IMR-90 (cell line): ENCODE measurements at regions not wholly inside any gene's neighbourhood (a gene's known extent, or its start where the extent isn't known, plus 50 kb on each side); places are given as distances from the start of the nearest gene placed in this dataset.

ENCODE experiments used
- ATAC-seq: fragments of 200-7000 bp; cut with Tn5 transposase; 2 replicates; pipeline ENCODE4 v1.9.1; 2020; ENCODE audit warnings: low read depth, mild to moderate bottlenecking, moderate library complexity
- BruUV-seq: library from RNA; stranded (reverse); fragments of 400-500 nt; replicated peaks from 2 replicates; lab custom pipeline; 2021; lab: Mats Ljungman, UMichigan
- CTCF ChIA-PET: fragments of 300-600 bp; formaldehyde crosslinking; extraction: SDS; loops from one replicate; lab custom pipeline; 2021; ENCODE audit warnings: antibody characterized with exemption; lab: Yijun Ruan, JAX
- POLR2A ChIA-PET: fragments of 300-600 bp; sonication (Branson Sonifier 250); formaldehyde crosslinking; loops from one replicate; lab custom pipeline; 2022; ENCODE audit warnings: antibody characterized with exemption; ENCODE audit not compliant: unreplicated experiment; lab: Charles Lee
- DNase-seq: peaks from one replicate; pipeline ENCODE4 v3.0.0; 2013
- H2AFZ ChIP-seq: replicated peaks from 2 replicates; pipeline ENCODE3; 2013; ENCODE audit warnings: low read length, mild to moderate bottlenecking; ENCODE audit not compliant: poor library complexity
- H2AK5ac ChIP-seq: 2 replicates; pipeline ENCODE4 v1.6.1; 2013; ENCODE audit warnings: low read depth, low read length, inconsistent platforms
- H2AK9ac ChIP-seq: replicated peaks from 2 replicates; pipeline ENCODE3; 2013; ENCODE audit warnings: mild to moderate bottlenecking, low read depth, low read length, moderate library complexity; ENCODE audit not compliant: poor library complexity
- H2BK120ac ChIP-seq: 2 replicates; pipeline ENCODE4 v1.6.1; 2013; ENCODE audit warnings: low read depth, low read length, inconsistent platforms
- H2BK15ac ChIP-seq: 3 replicates; pipeline ENCODE4 v1.6.1; 2013; ENCODE audit warnings: low read depth, low read length, inconsistent platforms
- H2BK20ac ChIP-seq: 2 replicates; pipeline ENCODE4 v1.6.1; 2013; ENCODE audit warnings: low read depth, mild to moderate bottlenecking, inconsistent platforms, low read length, moderate library complexity
- H2BK5ac ChIP-seq: 2 replicates; pipeline ENCODE4 v1.6.1; 2013; ENCODE audit warnings: mild to moderate bottlenecking, low read depth, low read length, inconsistent platforms; ENCODE audit not compliant: poor library complexity, severe bottlenecking
- H3K14ac ChIP-seq: replicated peaks from 2 replicates; pipeline ENCODE4 v1.6.1; 2013; ENCODE audit warnings: low read depth, low read length, inconsistent platforms
- H3K18ac ChIP-seq: 2 replicates; pipeline ENCODE4 v1.6.1; 2013; ENCODE audit warnings: low read depth, low read length, control low read depth
- H3K23ac ChIP-seq: 2 replicates; pipeline ENCODE4 v1.6.1; 2013; ENCODE audit warnings: low read depth, low read length, inconsistent platforms
- H3K27ac ChIP-seq: 2 replicates; pipeline ENCODE4 v1.5.1; 2013; ENCODE audit warnings: mild to moderate bottlenecking, control low read depth, low read length; ENCODE audit not compliant: insufficient read depth
- H3K27me3 ChIP-seq: 2 replicates; pipeline ENCODE4 v1.6.1; 2013; ENCODE audit warnings: low read length; ENCODE audit not compliant: control insufficient read depth, insufficient read depth
- H3K36me3 ChIP-seq: 2 replicates; pipeline ENCODE4 v1.6.1; 2013; ENCODE audit warnings: low read length, mixed read lengths; ENCODE audit not compliant: control insufficient read depth, insufficient read depth
- H3K4ac ChIP-seq: 2 replicates; pipeline ENCODE4 v1.6.1; 2013; ENCODE audit warnings: low read depth, low read length, inconsistent platforms
- H3K4me1 ChIP-seq: 2 replicates; pipeline ENCODE4 v1.6.1; 2013; ENCODE audit warnings: low read length, mixed read lengths; ENCODE audit not compliant: control insufficient read depth, insufficient read depth
- H3K4me2 ChIP-seq: 2 replicates; pipeline ENCODE4 v1.6.1; 2013; ENCODE audit warnings: low read depth, mild to moderate bottlenecking, control low read depth, low read length, moderate library complexity
- H3K4me3 ChIP-seq: 2 replicates; pipeline ENCODE4 v1.5.1; 2013; ENCODE audit warnings: low read depth, mild to moderate bottlenecking, control low read depth, low read length, moderate library complexity; ENCODE audit not compliant: insufficient read depth
- H3K56ac ChIP-seq: 2 replicates; pipeline ENCODE4 v1.6.1; 2013; ENCODE audit warnings: low read length, inconsistent platforms; ENCODE audit not compliant: insufficient read depth; ENCODE audit errors: extremely low read depth
- H3K79me1 ChIP-seq, 2 experiments: 2 replicates each; pipeline ENCODE4 v1.6.1; 2013; ENCODE audit warnings: low read length in 2 of 2, inconsistent platforms in 1 of 2, low read depth in 1 of 2
- H3K9ac ChIP-seq: 2 replicates; pipeline ENCODE4 v1.6.1; 2013; ENCODE audit warnings: low read depth, low read length, control low read depth
- H3K9me1 ChIP-seq: 2 replicates; pipeline ENCODE4 v1.6.1; 2013; ENCODE audit warnings: low read length, inconsistent platforms; ENCODE audit not compliant: insufficient read depth
- H3K9me3 ChIP-seq: 2 replicates; pipeline ENCODE4 v1.6.1; 2013; ENCODE audit warnings: low read length; ENCODE audit not compliant: control insufficient read depth, insufficient read depth
- H4K20me1 ChIP-seq: 2 replicates; pipeline ENCODE4 v1.6.1; 2013; ENCODE audit warnings: low read length, inconsistent platforms; ENCODE audit not compliant: insufficient read depth
- H4K5ac ChIP-seq: 2 replicates; pipeline ENCODE4 v1.6.1; 2013; ENCODE audit warnings: mild to moderate bottlenecking, low read depth, low read length, control low read depth
- H4K8ac ChIP-seq, 2 experiments: 2 replicates each; pipeline ENCODE4 v1.6.1; 2013; ENCODE audit warnings: low read depth in 2 of 2, low read length in 2 of 2, control low read depth in 1 of 2, inconsistent platforms in 1 of 2
- H4K91ac ChIP-seq: 2 replicates; pipeline ENCODE4 v1.6.1; 2013; ENCODE audit warnings: low read depth, low read length, inconsistent platforms; ENCODE audit not compliant: insufficient read depth
- RCOR1 ChIP-seq: IDR thresholded peaks from 2 replicates; pipeline ENCODE4 v1.6.1; 2012; ENCODE audit warnings: mild to moderate bottlenecking, low read length, improper control_type of control experiment; ENCODE audit not compliant: insufficient replicate concordance
- SMC3 ChIP-seq: fragments of 150-350 bp; IDR thresholded peaks from 2 replicates; pipeline ENCODE4 v1.6.1; 2016; ENCODE audit warnings: low read depth, mild to moderate bottlenecking, antibody characterized with exemption, low read length, moderate library complexity
- WGBS, 2 experiments: methylation state at CpG; one replicate each; pipeline versions ENCODE4 v1.1.5 to v1.1.7; 2013; ENCODE audit warnings: missing lambda C conversion rate in 2 of 2; ENCODE audit not compliant: insufficient read length in 1 of 2; ENCODE audit errors: extremely low coverage in 2 of 2; 5-methylcytosine and 5-hydroxymethylcytosine counted together
- dilution Hi-C: fragments of 300-500 bp; cut with HindIII; formaldehyde crosslinking; loops from one replicate; pipeline ENCODE4 v1.14.3; 2018; ENCODE audit warnings: low sequenced_read_pairs; ENCODE audit not compliant: unreplicated experiment
- in situ Hi-C: fragments of 300-500 bp; cut with MboI; formaldehyde crosslinking; loops from 3 replicates; pipeline ENCODE4 v1.14.3; 2019; ENCODE audit warnings: low sequenced_read_pairs, inconsistent platforms, mixed read lengths
- intact Hi-C: fragments of 100-400 bp; cut with micrococcal nuclease; formaldehyde crosslinking; loops from 2 replicates; pipeline ENCODE4 v1.10.0; 2022
- TF ChIP-seq, protein P1 (sequence below): conservative IDR thresholded peaks from 2 replicates; pipeline ENCODE4 v1.5.1; 2012; ENCODE audit warnings: mild to moderate bottlenecking, low read depth, low read length, improper control_type of control experiment
- TF ChIP-seq, protein P2 (sequence below): fragments of 150-350 bp; IDR thresholded peaks from 2 replicates; pipeline ENCODE4 v1.6.1; 2016; ENCODE audit warnings: low read depth, mild to moderate bottlenecking, low read length, moderate library complexity, borderline replicate concordance

DNA sequence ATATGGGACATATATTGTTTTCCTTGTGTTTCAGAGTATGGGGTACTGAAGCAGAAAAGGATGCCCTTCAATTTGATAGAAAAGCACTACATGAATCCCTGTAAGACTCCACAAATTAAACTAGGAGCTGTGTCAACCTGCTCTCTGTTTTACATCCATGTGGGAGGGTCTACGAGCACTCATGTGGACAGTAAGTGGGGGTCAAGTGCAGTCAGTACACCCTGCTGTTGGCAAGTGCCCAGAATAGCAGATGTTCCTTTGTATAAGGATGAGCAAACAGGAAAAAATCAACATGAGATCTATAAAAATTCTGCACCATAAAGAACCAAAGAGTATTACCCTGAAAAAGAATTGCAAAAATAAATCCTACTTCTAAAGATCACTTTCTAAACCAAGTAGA is 659.9 kb downstream of the SI start:
- DNase-seq (no peak), ATAC-seq (no peak)
- H3K23ac ChIP-seq, result no peak overlapping the region
- no peak overlapping the region for H2BK20ac ChIP-seq
- H3K9me3 ChIP-seq, result peaks cover 2% of the 10 kb centered on the region
- H4K8ac ChIP-seq, result no peak overlapping the region
- H3K4me2 ChIP-seq, result no peak overlapping the region
- no peak overlapping the region for H2BK15ac ChIP-seq
- BruUV-seq, result no TSS peak
- no peak overlapping the region for H3K4ac ChIP-seq
- H3K4me1 ChIP-seq, result no peaks in the 10 kb centered on the region
- no peak overlapping the region for H3K4me3 ChIP-seq
- H3K9me1 ChIP-seq, result no peaks in the 10 kb centered on the region
- ChIA-PET CTCF (no interaction called here), POLR2A (no interaction called here)
- intact Hi-C loops, result no loop called here
- no CpG with 5 or more reads among the region's 1 CpG for WGBS, 2 experiments
- no peak overlapping the region for H3K9ac ChIP-seq
- no peak overlapping the region for H3K56ac ChIP-seq
- TF ChIP-seq SMC3 (no peak), RCOR1 (no peak)
- TF ChIP-seq, protein P1, sequence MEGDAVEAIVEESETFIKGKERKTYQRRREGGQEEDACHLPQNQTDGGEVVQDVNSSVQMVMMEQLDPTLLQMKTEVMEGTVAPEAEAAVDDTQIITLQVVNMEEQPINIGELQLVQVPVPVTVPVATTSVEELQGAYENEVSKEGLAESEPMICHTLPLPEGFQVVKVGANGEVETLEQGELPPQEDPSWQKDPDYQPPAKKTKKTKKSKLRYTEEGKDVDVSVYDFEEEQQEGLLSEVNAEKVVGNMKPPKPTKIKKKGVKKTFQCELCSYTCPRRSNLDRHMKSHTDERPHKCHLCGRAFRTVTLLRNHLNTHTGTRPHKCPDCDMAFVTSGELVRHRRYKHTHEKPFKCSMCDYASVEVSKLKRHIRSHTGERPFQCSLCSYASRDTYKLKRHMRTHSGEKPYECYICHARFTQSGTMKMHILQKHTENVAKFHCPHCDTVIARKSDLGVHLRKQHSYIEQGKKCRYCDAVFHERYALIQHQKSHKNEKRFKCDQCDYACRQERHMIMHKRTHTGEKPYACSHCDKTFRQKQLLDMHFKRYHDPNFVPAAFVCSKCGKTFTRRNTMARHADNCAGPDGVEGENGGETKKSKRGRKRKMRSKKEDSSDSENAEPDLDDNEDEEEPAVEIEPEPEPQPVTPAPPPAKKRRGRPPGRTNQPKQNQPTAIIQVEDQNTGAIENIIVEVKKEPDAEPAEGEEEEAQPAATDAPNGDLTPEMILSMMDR, result no peak
- TF ChIP-seq, protein P2, sequence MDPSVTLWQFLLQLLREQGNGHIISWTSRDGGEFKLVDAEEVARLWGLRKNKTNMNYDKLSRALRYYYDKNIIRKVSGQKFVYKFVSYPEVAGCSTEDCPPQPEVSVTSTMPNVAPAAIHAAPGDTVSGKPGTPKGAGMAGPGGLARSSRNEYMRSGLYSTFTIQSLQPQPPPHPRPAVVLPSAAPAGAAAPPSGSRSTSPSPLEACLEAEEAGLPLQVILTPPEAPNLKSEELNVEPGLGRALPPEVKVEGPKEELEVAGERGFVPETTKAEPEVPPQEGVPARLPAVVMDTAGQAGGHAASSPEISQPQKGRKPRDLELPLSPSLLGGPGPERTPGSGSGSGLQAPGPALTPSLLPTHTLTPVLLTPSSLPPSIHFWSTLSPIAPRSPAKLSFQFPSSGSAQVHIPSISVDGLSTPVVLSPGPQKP, result no peak
- H2BK5ac ChIP-seq, result no peak overlapping the region
- no peak overlapping the region for H3K14ac ChIP-seq
- H2AK5ac ChIP-seq, result no peak overlapping the region
- no peak overlapping the region for H4K91ac ChIP-seq
- H2AK9ac ChIP-seq, result no peak overlapping the region
- H3K79me1 ChIP-seq, result no peaks in the 10 kb centered on the region
- no peaks in the 10 kb centered on the region for H4K20me1 ChIP-seq
- no peak overlapping the region for H4K5ac ChIP-seq
- no peak overlapping the region for H3K18ac ChIP-seq
- H2AFZ ChIP-seq, result no peak overlapping the region
- dilution Hi-C loops, result no loop called here
- H3K27me3 ChIP-seq, result no peaks in the 10 kb centered on the region
- in situ Hi-C loops, result no loop called here
- H3K36me3 ChIP-seq, result no peaks in the 10 kb centered on the region
- H2BK120ac ChIP-seq, result no peak overlapping the region
- no peak overlapping the region for H3K27ac ChIP-seq
